Endothelial cell of umbilical vein (primary cell): ENCODE measurements at regions not wholly inside any gene's neighbourhood (a gene's known extent, or its start where the extent isn't known, plus 50 kb on each side); places are given as distances from the start of the nearest gene placed in this dataset.

ENCODE experiments used
- BruUV-seq: library from RNA; stranded (reverse); fragments of 400-500 nt; replicated peaks from 2 replicates; lab custom pipeline; 2021; lab: Mats Ljungman, UMichigan
- CTCF ChIA-PET: fragments of 300-600, 350-600 bp; sonication (Branson Sonifier 250); formaldehyde crosslinking; loops from one replicate; lab custom pipeline; 2021; ENCODE audit warnings: antibody characterized with exemption, inconsistent platforms; lab: Charles Lee
- POLR2A ChIA-PET: fragments of 300-600, 350-600 bp; sonication (Branson Sonifier 250); formaldehyde crosslinking; loops from one replicate; lab custom pipeline; 2021; ENCODE audit warnings: antibody characterized with exemption, inconsistent platforms; lab: Charles Lee
- DNase-seq: peaks from one replicate; pipeline ENCODE4 v3.0.0-alpha.2; 2011; ENCODE audit warnings: low read depth, low spot score
- FAIRE-seq: peaks from 2 replicates; lab custom pipeline; 2011; peaks lifted over from hg19 to GRCh38; lab: Jason Lieb, UNC
- H2AFZ ChIP-seq: 2 replicates; pipeline ENCODE4 v1.6.0; 2012; ENCODE audit warnings: low read depth, low read length, control low read depth, inconsistent platforms
- H3K27ac ChIP-seq: 2 replicates; pipeline ENCODE4 v1.5.1; 2011; ENCODE audit warnings: low read depth, mild to moderate bottlenecking, control low read depth, low read length, moderate library complexity; ENCODE audit not compliant: insufficient read depth
- H3K27me3 ChIP-seq, 2 experiments: 2 replicates each; pipeline versions ENCODE4 v1.6.0 to v1.6.1; 2011; ENCODE audit warnings: low read length in 2 of 2, mixed read lengths in 1 of 2; ENCODE audit not compliant: control insufficient read depth in 2 of 2, insufficient read depth in 2 of 2
- H3K36me3 ChIP-seq, 2 experiments: 2 replicates in 1 of 2; 3 replicates in 1 of 2; pipeline ENCODE4 v1.5.1; 2011; ENCODE audit warnings: low read length in 2 of 2, mild to moderate bottlenecking in 1 of 2, moderate library complexity in 1 of 2; ENCODE audit not compliant: control insufficient read depth in 2 of 2, insufficient read depth in 2 of 2; ENCODE audit errors: extremely low read depth in 1 of 2
- H3K4me1 ChIP-seq: 3 replicates; pipeline ENCODE4 v1.5.1; 2011; ENCODE audit warnings: mild to moderate bottlenecking, low read length; ENCODE audit not compliant: control insufficient read depth, insufficient read depth; ENCODE audit errors: extremely low read depth
- H3K4me2 ChIP-seq: 2 replicates; pipeline ENCODE4 v1.6.1; 2011; ENCODE audit warnings: low read length, control low read depth, mixed read lengths; ENCODE audit not compliant: insufficient read depth
- H3K4me3 ChIP-seq, 3 experiments: fragments of 200-600 bp in 1 of 3; sonication (generic), shearing (Covaris generic) in 1 of 3; replicated peaks in 1 of 3; 2 replicates each; pipeline ENCODE4 v1.5.1; 2011 to 2016; ENCODE audit warnings: control low read depth in 3 of 3, low read length in 3 of 3, mild to moderate bottlenecking in 2 of 3, inconsistent platforms in 1 of 3, low read depth in 1 of 3, moderate library complexity in 1 of 3; ENCODE audit not compliant: insufficient read depth in 1 of 3
- H3K79me2 ChIP-seq: 2 replicates; pipeline ENCODE4 v1.6.0; 2012; ENCODE audit warnings: low read length, inconsistent platforms; ENCODE audit not compliant: control insufficient read depth, insufficient read depth
- H3K9ac ChIP-seq: replicated peaks from 2 replicates; pipeline ENCODE3; 2011; ENCODE audit warnings: low read length, control low read depth; ENCODE audit not compliant: insufficient read depth; ENCODE audit errors: extremely low read depth
- H3K9me1 ChIP-seq: replicated peaks from 3 replicates; pipeline ENCODE4 v1.6.0; 2011; ENCODE audit warnings: mild to moderate bottlenecking, low read length; ENCODE audit not compliant: control insufficient read depth, insufficient read depth; ENCODE audit errors: extremely low read depth
- H3K9me3 ChIP-seq: replicated peaks from 2 replicates; pipeline ENCODE4 v1.5.1; 2012; ENCODE audit warnings: low read length, inconsistent platforms; ENCODE audit not compliant: control insufficient read depth, insufficient read depth
- H4K20me1 ChIP-seq: replicated peaks from 2 replicates; pipeline ENCODE3; 2011; ENCODE audit warnings: mild to moderate bottlenecking, low read length; ENCODE audit not compliant: control insufficient read depth, insufficient read depth; ENCODE audit errors: extremely low read depth
- FOS ChIP-seq: IDR thresholded peaks from 2 replicates; pipeline ENCODE4 v1.6.1; 2011; ENCODE audit warnings: mild to moderate bottlenecking, low read length, moderate library complexity, borderline replicate concordance; ENCODE audit not compliant: insufficient read depth
- GATA2 ChIP-seq: IDR thresholded peaks from 2 replicates; pipeline ENCODE4 v1.7.0; 2011; ENCODE audit warnings: low read depth, mild to moderate bottlenecking, moderate library complexity, mixed read lengths, low read length; ENCODE audit not compliant: insufficient read length, insufficient read depth
- JUN ChIP-seq: IDR thresholded peaks from 2 replicates; pipeline ENCODE4 v1.6.1; 2011; ENCODE audit warnings: borderline replicate concordance, low read depth; ENCODE audit not compliant: insufficient read length, insufficient read depth
- MYC ChIP-seq: IDR thresholded peaks from one replicate; pipeline ENCODE4 v1.6.1; 2011; ENCODE audit warnings: mild to moderate bottlenecking, low read depth, low read length
- POLR2A ChIP-seq: IDR thresholded peaks from 2 replicates; pipeline ENCODE4 v1.6.1; 2012; ENCODE audit warnings: low read depth, mild to moderate bottlenecking, control low read depth, low read length
- POLR2AphosphoS5 ChIP-seq: IDR thresholded peaks from 2 replicates; pipeline ENCODE4 v1.6.1; 2012; ENCODE audit warnings: low read depth, mild to moderate bottlenecking, control low read depth, low read length, moderate library complexity; ENCODE audit not compliant: insufficient read depth
- dilution Hi-C: fragments of 300-500 bp; cut with MboI; formaldehyde crosslinking; loops from one replicate; pipeline ENCODE4 v1.15.0; 2019; ENCODE audit warnings: low sequenced_read_pairs; ENCODE audit not compliant: extremely low pct_ligation_motif_present
- intact Hi-C: fragments of 100-400 bp; cut with micrococcal nuclease; formaldehyde crosslinking; loops from one replicate; pipeline ENCODE4 v1.10.0; 2022
- TF ChIP-seq, protein P1 (sequence below), 2 donors: IDR thresholded peaks; 1 replicate in 1 of 2; 2 replicates in 1 of 2; pipeline ENCODE4 v1.5.1; 2011; ENCODE audit warnings: low read length in 2 of 2, mild to moderate bottlenecking in 2 of 2, moderate library complexity in 2 of 2, control low read depth in 1 of 2, inconsistent platforms in 1 of 2, low read depth in 1 of 2; ENCODE audit not compliant: insufficient read depth in 1 of 2; ENCODE audit errors: extremely low read depth in 1 of 2
- TF ChIP-seq, protein P2 (sequence below): IDR thresholded peaks from 2 replicates; pipeline ENCODE4 v1.6.1; 2011; ENCODE audit not compliant: insufficient read depth, insufficient read length

DNA sequence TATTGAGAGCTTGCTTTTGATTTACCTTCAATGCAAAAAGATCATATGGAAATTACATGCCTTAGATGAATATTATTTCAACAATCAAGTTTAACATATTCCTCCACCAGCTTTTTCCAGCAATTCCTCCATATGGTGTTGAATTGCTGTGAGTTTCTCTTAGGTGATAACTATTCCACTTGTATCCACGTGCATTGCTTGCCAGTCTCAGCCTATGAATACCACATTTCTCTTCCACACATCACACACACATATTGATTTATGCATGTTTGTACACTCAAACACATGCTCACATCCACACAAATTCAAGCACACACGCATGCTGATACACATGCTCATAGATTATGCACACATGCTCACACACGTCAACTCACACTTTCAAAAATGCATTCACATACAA lies 770.0 kb upstream of the LINC00305 start:
- CTCF ChIA-PET, result no interaction called here

More for the DNA sequence above, 770.0 kb upstream of the LINC00305 start:
- BruUV-seq, result no TSS peak
- H3K4me1 ChIP-seq, result no peaks in the 10 kb centered on the region
- no peaks in the 10 kb centered on the region for H4K20me1 ChIP-seq
- no peak overlapping the region for H2AFZ ChIP-seq
- H3K9ac ChIP-seq, result no peak overlapping the region
- H3K27me3 ChIP-seq, result no peaks in the 10 kb centered on the region
- H3K4me3 ChIP-seq, result no peak overlapping the region
- no peaks in the 10 kb centered on the region for H3K36me3 ChIP-seq
- no peaks in the 10 kb centered on the region for H3K9me1 ChIP-seq
- H3K9me3 ChIP-seq, result peaks cover 4% of the 10 kb centered on the region
- no peaks in the 10 kb centered on the region for H3K79me2 ChIP-seq
- dilution Hi-C loops, result no loop called here
- TF ChIP-seq POLR2AphosphoS5 (no peak), GATA2 (no peak), FOS (no peak), POLR2A (no peak), MYC (no peak), JUN (no peak)
- TF ChIP-seq, protein P1, sequence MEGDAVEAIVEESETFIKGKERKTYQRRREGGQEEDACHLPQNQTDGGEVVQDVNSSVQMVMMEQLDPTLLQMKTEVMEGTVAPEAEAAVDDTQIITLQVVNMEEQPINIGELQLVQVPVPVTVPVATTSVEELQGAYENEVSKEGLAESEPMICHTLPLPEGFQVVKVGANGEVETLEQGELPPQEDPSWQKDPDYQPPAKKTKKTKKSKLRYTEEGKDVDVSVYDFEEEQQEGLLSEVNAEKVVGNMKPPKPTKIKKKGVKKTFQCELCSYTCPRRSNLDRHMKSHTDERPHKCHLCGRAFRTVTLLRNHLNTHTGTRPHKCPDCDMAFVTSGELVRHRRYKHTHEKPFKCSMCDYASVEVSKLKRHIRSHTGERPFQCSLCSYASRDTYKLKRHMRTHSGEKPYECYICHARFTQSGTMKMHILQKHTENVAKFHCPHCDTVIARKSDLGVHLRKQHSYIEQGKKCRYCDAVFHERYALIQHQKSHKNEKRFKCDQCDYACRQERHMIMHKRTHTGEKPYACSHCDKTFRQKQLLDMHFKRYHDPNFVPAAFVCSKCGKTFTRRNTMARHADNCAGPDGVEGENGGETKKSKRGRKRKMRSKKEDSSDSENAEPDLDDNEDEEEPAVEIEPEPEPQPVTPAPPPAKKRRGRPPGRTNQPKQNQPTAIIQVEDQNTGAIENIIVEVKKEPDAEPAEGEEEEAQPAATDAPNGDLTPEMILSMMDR (IDR thresholded peaks at IDR 0.05; ENCODE audit: extremely low read depth in 1 of 2, insufficient read depth in 1 of 2, low read depth in 1 of 2, low read length in 2 of 2), result no peak
- TF ChIP-seq, protein P2, sequence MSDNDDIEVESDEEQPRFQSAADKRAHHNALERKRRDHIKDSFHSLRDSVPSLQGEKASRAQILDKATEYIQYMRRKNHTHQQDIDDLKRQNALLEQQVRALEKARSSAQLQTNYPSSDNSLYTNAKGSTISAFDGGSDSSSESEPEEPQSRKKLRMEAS, result no peak
- DNase-seq (no peak), FAIRE-seq (no peak)
- POLR2A ChIA-PET, result no interaction called here
- intact Hi-C loops, result no loop called here
- H3K4me2 ChIP-seq, result no peak overlapping the region
- H3K27ac ChIP-seq, result no peak overlapping the region
